ENCODE measurements at regions not wholly inside any gene's neighbourhood (a gene's known extent, or its start where the extent isn't known, plus 50 kb on each side); places are given as distances from the start of the nearest gene placed in this dataset.
"Not testable (repeated sequence)": the region's sequence is repeated elsewhere in the genome, so short reads cannot be mapped to it uniquely, and the experiment has no call there.

DNA sequence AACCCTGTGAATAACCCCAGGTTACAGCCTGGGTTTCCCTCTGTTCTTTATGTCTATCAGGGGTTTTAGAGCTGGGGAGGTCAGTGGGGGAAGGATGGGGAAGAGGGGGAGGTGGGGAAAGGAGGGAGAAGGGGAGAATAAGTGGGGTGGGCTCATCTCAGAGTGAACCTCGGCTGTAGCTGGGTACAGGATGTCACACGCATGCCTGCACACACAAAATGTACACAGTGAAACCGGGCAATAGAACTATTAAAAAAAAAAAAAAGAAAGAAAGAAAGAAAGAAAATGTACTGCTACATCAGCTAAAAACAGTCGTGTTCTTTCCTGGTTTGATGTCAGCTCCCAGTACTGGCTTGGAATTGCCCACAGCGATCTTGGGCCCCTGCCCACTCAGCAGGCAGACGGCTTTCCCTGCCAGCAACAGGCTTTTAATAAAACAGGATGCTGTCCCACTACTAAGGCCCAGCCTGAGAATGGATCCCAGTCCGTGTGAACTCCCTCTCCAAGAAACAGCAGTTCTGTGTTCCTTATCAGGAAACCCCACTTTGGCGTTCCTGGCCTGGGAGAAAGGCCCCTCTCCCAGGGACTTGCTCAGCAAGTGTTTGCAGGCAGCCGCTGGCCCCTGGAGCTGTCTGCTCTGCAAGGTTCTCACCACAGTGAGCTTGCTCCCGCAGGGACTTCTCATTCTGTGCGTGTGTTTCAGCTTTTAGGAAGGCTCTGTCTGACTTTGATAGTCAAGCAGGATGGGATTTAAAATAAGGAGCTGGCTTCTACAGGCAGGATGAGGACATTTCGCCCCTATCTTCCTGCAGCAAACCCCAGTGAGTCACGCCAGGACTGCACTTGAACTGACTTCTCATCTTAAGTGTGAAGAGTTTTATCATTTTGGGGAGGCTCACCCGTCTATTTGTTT is 225.6 kb downstream of the BCL2L11 start:
- not testable (repeated sequence) for DNase-seq (ENCODE audit: low read depth); H3K4me3 ChIP-seq (ENCODE audit: low read depth, low read length)

GRCh38 chr2:111347695-111348094 is 227.0 kb downstream of the BCL2L11 start:
- not testable (repeated sequence) for H3K4me3 ChIP-seq (ENCODE audit: low read depth, low read length); DNase-seq (ENCODE audit: low read depth)

- not testable (repeated sequence) for DNase-seq (ENCODE audit: low read depth); H3K4me3 ChIP-seq (ENCODE audit: low read depth, low read length)
These were observed 227.6 kb downstream of the BCL2L11 start for GRCh38 chr2:111348316-111348715.

DNA sequence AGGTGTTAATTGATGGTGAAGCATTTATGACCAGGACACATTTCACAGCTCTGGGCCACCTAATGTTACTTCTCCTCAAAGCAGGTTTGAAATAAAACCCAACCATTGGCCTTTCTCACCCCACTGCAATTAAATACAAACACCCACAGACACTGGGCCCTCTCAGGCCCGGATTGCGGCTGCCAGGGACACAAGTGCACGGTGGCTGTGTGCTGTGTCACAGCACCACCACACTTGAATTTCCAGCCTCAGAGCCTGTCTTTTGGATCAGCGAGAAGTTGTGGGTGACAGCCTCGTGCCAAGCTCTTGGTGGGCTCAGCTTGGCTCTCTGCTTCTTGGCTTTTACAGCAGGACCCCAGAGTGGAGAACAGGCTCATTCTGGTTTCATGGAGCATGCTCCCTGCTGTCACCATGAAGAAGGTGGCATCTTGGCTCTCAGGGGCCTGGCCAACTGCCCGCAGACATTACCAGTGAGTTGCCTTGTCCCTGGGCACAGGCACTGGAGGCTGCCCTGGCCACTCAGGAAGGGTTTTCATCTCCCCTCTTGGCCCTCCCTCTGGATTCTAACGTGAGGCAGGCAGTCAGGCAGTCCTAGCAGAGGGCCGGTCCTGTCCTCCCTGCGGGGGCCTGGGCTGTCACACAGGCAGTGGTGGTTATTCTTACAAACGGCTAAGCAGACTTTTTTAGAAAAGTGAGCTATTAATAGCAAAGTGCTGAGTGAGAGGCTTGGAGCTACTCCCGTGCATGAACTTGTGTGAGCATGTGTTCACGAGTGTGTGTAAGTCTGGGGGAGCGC is 234.5 kb downstream of the BCL2L11 start:
- H3K4me3 ChIP-seq (ENCODE audit: low read depth, low read length); DNase-seq (ENCODE audit: low read depth): not testable (repeated sequence)

DNA sequence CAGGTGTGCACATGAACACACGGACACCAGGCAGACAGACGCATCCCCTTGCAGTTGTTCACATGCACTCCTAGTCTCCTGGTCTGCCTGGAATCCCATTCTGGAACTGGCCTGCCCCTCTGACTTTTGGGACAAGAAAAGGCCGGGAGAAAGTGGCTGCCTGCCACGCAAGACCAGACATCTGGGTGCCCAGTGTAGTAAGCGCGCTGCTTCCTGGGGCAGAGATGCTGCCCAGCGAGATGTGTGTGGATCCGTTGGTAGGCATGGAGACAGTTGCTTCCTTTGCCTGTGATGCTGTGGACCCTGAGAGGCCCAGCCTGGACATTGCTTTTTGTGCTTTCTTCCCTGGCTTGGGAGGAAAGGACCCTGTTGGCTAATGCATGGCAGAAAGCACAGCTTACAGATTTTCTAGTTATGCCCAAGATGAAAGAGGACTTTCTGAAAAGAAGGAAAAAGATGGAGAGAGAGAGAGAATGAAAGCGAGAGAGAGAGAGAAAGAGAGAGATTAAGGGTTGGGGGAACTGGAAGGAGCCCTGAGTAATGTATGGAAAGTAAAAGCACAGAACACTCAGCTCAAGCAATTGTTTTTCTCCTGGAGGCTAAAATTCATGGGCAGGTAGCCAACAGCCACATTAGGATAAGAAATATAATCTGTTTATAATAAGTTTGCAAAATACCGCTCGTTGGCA is 235.3 kb downstream of the BCL2L11 start:
- not testable (repeated sequence) for DNase-seq (ENCODE audit: low read depth); H3K4me3 ChIP-seq (ENCODE audit: low read depth, low read length)

DNA sequence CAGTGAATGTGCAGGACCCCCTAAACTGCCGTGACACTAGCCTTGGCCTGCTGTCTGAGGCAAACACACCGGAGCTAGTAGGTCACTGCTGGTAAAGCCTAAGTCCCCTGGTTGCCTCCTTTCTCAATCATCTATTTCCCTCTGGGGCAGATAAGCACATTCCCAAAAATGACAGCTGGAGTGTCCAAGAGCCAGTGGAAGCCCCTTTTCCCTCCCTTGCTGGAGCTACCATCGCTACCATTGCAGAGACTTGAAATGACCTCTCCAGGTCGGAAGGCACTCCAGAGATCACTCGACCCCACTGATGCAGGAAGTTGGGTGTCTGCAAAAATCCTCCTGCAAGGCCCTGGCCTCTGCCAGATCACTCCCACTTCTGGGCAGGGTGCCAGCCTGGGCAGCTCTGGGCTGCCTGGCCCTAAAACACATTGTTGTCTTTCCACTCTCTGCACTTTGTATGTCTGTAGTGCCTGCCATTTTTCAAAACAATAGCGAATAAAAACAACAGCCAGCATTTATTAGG is 235.9 kb downstream of the BCL2L11 start:
- not testable (repeated sequence) for DNase-seq (ENCODE audit: low read depth); H3K4me3 ChIP-seq (ENCODE audit: low read depth, low read length)

DNA sequence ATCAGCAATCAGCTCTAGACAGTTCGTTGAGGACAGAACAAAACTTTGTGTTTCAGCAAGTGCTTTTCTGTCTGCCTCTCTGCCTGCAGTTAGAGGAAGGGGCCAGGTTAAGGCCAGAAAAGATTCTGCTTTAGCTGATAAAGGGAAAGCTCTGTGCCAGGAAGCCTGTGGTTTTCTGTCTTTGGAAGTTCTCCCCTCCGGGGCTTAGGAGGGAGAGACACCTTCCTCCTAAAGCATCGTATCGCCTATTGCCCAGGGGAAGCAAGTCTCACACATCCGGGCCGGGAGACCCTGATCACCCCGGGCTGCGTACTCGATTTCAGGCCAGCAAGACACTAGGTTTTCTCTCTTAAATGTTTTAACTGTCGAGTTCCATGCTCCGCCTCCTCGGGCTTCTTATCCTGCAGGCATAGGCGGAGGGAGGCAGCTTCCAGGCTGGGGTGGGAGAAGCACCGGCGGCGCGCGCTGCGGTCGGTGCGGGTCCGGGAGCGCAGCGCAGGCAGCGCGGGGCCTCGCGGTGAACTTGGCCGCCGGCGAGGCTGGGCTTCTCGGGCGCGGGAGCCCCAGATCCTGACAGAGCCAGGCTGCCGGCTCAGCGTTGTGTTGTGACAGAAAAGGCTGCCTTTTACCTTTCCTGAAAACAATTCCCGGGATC is 245.4 kb downstream of the BCL2L11 start:
- not testable (repeated sequence) for H3K4me3 ChIP-seq (ENCODE audit: low read depth, low read length)
- peak; percentile 8 for DNase-seq (ENCODE audit: low read depth)

- not testable (repeated sequence) for H3K4me3 ChIP-seq (ENCODE audit: low read depth, low read length)
These were observed 245.9 kb downstream of the BCL2L11 start for GRCh38 chr2:111366641-111367029.

DNA sequence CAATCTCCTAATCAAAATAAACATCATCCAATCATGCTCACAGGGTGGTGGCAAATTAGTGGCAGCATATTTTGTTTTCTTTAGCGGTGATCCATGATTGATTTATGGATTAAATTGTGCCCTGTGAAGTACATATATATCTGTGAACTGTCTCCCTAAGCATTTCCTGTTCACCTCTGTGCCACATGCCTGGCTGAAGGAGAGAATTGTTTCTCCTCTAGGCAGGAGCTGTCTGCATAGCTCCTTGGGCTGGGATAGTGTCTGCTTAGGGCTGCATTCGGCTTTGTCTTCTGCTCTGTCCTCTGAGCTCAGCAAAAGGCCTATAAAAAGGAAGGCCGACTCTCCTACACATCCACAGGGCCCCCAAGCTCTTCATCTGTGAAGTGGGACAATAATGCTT is 246.4 kb downstream of the BCL2L11 start:
- DNase-seq (ENCODE audit: low read depth), result not testable (repeated sequence)

More at GRCh38 chr2:111366641-111367029, 245.9 kb downstream of the BCL2L11 start:
- DNase-seq (ENCODE audit: low read depth), result not testable (repeated sequence)

DNA sequence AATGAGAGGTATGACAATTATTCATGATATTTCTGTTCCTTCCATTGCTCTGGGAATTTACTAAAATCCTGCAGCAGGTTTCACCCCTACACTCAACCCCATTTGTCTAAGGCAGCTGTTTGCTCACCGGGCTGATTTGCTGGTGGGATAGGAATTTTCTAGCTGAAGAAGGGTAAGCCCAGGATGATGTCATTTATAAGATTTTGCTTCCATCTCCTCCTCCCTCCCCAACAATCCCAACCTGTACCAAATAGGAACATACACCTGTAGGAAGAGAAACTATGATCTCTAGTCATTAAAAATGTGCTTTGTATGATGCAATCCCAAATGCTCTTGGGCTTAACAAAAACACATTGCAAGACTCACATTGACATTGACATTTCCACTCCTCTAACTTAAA is 247.2 kb downstream of the BCL2L11 start:
- DNase-seq (ENCODE audit: low read depth); H3K4me3 ChIP-seq (ENCODE audit: low read depth, low read length): not testable (repeated sequence)

More for the DNA sequence above, 246.4 kb downstream of the BCL2L11 start:
- H3K4me3 ChIP-seq (ENCODE audit: low read depth, low read length), result not testable (repeated sequence)

DNA sequence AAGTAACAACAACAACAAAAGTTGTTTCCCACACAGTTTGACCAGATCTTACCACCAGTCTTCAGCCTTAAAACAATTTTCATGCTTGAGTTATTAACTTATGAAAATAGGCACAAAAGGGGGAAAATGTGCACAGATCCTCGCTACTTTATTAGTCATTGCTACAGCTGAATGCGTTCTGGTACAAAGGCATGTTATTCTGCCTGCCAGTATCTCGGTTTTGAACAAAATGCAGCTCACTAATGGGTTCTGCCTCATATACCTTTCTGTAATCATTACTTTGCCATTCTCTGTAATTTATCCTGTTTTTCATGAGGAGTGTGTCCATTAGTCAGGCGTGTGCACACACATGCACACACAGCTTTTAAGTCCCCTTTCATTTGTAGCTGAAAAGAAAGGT is 247.6 kb downstream of the BCL2L11 start:
- not testable (repeated sequence) for DNase-seq (ENCODE audit: low read depth); H3K4me3 ChIP-seq (ENCODE audit: low read depth, low read length)

- not testable (repeated sequence) for DNase-seq (ENCODE audit: low read depth); H3K4me3 ChIP-seq (ENCODE audit: low read depth, low read length)
These were observed 252.3 kb downstream of the BCL2L11 start for GRCh38 chr2:111373060-111373459.

GRCh38 chr2:111373989-111374388 is 253.3 kb downstream of the BCL2L11 start:
- not testable (repeated sequence) for DNase-seq (ENCODE audit: low read depth); H3K4me3 ChIP-seq (ENCODE audit: low read depth, low read length)

DNA sequence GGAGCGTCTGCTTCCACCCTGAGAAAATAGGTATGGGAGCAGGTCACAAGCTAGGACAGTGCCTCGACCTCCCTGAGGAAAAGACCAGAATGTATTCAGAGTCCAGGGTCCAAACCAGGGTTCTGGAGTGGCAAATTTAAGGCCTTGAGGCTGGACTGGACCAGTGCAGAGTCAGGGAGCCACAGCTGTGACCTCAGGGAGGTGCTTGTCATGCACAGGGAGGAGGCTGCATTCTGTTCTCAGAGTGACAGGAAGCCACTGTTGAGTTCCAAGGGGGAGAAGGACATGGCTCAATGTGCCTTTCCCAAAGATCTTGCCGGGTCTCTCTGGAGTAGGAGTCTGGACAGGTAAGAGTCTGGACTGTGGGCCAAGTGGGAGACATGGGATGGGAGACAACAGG is 254.0 kb downstream of the BCL2L11 start:
- not testable (repeated sequence) for DNase-seq (ENCODE audit: low read depth); H3K4me3 ChIP-seq (ENCODE audit: low read depth, low read length)

GRCh38 chr2:111375320-111375883 is 254.7 kb downstream of the BCL2L11 start:
- DNase-seq (ENCODE audit: low read depth), result peak; percentile 46
- H3K4me3 ChIP-seq (ENCODE audit: low read depth, low read length), result not testable (repeated sequence)

GRCh38 chr2:111376272-111376970 is 255.7 kb downstream of the BCL2L11 start:
- not testable (repeated sequence) for H3K4me3 ChIP-seq (ENCODE audit: low read depth, low read length); DNase-seq (ENCODE audit: low read depth)

DNA sequence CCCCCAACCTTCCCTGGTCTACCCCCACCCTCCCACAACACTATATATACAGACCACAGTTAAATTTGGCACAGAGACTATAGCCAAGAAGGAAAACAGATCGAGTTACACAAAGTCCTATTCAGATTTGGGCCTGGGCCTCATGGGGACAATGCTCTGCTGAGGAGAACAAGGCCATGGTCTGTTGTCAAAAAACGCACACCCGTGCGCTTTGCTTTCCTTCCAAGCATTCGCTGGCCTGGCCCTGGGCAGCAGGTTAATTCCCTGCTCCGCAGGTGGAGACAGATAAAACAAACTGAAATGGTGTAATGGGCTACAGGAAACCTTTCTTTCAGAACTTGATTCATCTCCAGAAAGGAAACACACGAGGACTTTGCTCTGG is 256.2 kb downstream of the BCL2L11 start:
- DNase-seq (ENCODE audit: low read depth), result peak; percentile 7
- H3K4me3 ChIP-seq (ENCODE audit: low read depth, low read length), result not testable (repeated sequence)
